ENCODE measurements at regions not wholly inside any gene's neighbourhood (a gene's known extent, or its start where the extent isn't known, plus 50 kb on each side); places are given as distances from the start of the nearest gene placed in this dataset.
A peak's percentile ranks its signal among the peaks of the same experiment; 100 is the strongest.

GRCh38 chrX:11870789-11871188, 112.8 kb downstream of the MSL3 start:
- no peak overlapping the region for H3K4me3 ChIP-seq (replicated peaks in 1 of 3; ENCODE audit: low read depth in 2 of 3, low read length in 3 of 3)
- H3K36me3 ChIP-seq (replicated peaks in 1 of 2; ENCODE audit: control insufficient read depth in 1 of 2, insufficient read depth in 2 of 2, low read length in 2 of 2): no peaks in the 10 kb centered on the region
- H3K4me1 ChIP-seq (ENCODE audit: control insufficient read depth in 1 of 2, insufficient read depth in 2 of 2, low read length in 2 of 2): no peaks in the 10 kb centered on the region
- no peaks in the 10 kb centered on the region for H4K20me1 ChIP-seq (ENCODE audit: insufficient read depth, low read length)
- no peak overlapping the region for H3K9ac ChIP-seq (ENCODE audit: insufficient read depth, low read length, poor library complexity, severe bottlenecking)
- no peak overlapping the region for H2AFZ ChIP-seq (ENCODE audit: insufficient read depth, low read depth, low read length, poor library complexity, severe bottlenecking)
- H3K9me3 ChIP-seq (replicated peaks in 1 of 2; ENCODE audit: control insufficient read depth in 1 of 2, insufficient read depth in 1 of 2, low read length in 2 of 2): no peaks in the 10 kb centered on the region
- intact Hi-C loops (cut with micrococcal nuclease): no loop called here
- no peaks in the 10 kb centered on the region for H3K27me3 ChIP-seq (ENCODE audit: control insufficient read depth in 2 of 2, insufficient read depth in 2 of 2, low read length in 2 of 2)
- H3K4me3 Mint-ChIP-seq: no peak overlapping the region
- no peaks in the 10 kb centered on the region for H3K79me2 ChIP-seq (ENCODE audit: insufficient read depth, low read length)
- H3K9me3 Mint-ChIP-seq: peaks cover 0 to 3% (median 0%) of the 10 kb centered on the region in 7 donors
- DNase-seq: no peak
- H3K27me3 Mint-ChIP-seq (ENCODE audit: low read depth in 3 of 3): peaks cover 0 to 2% (median 0%) of the 10 kb centered on the region in 3 donors
- peak overlapping the region in 1 of 7 donors; percentile 42 for H3K27ac Mint-ChIP-seq
- no peak overlapping the region for H3K4me2 ChIP-seq (replicated peaks; ENCODE audit: extremely low read depth, low read length, poor library complexity, severe bottlenecking)
- H3K36me3 Mint-ChIP-seq: no peaks in the 10 kb centered on the region
- 100% methylated on average over 1 of the region's 2 CpGs for WGBS (ENCODE audit: insufficient coverage)
- H3K27ac ChIP-seq (ENCODE audit: low read depth in 1 of 2, low read length in 2 of 2): no peak overlapping the region
- H3K4me1 Mint-ChIP-seq: no peaks in the 10 kb centered on the region
- TF ChIP-seq CTCF (IDR thresholded peaks at IDR 0.05): no peak

- Mint-ChIP-seq H3K4me1 (no peaks in the 10 kb centered on the region), H3K27ac (no peak overlapping the region), H3K27me3 (ENCODE audit: low read depth in 3 of 3) (peaks cover 0 to 3% (median 1%) of the 10 kb centered on the region in 3 donors), H3K4me3 (no peak overlapping the region), H3K36me3 (no peaks in the 10 kb centered on the region), H3K9me3 (peaks cover 0 to 4% (median 0%) of the 10 kb centered on the region in 7 donors)
- no peaks in the 10 kb centered on the region for H3K4me1 ChIP-seq (ENCODE audit: control insufficient read depth in 1 of 2, insufficient read depth in 2 of 2, low read length in 2 of 2)
- no peak for DNase-seq
- no peaks in the 10 kb centered on the region for H3K79me2 ChIP-seq (ENCODE audit: insufficient read depth, low read length)
- 100% methylated on average over 2 of the region's 4 CpGs for WGBS (ENCODE audit: insufficient coverage)
- H4K20me1 ChIP-seq (ENCODE audit: insufficient read depth, low read length): no peaks in the 10 kb centered on the region
- H3K36me3 ChIP-seq (replicated peaks in 1 of 2; ENCODE audit: control insufficient read depth in 1 of 2, insufficient read depth in 2 of 2, low read length in 2 of 2): no peaks in the 10 kb centered on the region
- no peak overlapping the region for H3K4me2 ChIP-seq (replicated peaks; ENCODE audit: extremely low read depth, low read length, poor library complexity, severe bottlenecking)
- H3K4me3 ChIP-seq (replicated peaks in 1 of 3; ENCODE audit: low read depth in 2 of 3, low read length in 3 of 3): no peak overlapping the region
- no peak for TF ChIP-seq CTCF (IDR thresholded peaks at IDR 0.05)
- no peak overlapping the region for H3K27ac ChIP-seq (ENCODE audit: low read depth in 1 of 2, low read length in 2 of 2)
- no peak overlapping the region for H2AFZ ChIP-seq (ENCODE audit: insufficient read depth, low read depth, low read length, poor library complexity, severe bottlenecking)
- H3K27me3 ChIP-seq (ENCODE audit: control insufficient read depth in 2 of 2, insufficient read depth in 2 of 2, low read length in 2 of 2): no peaks in the 10 kb centered on the region
- no peaks in the 10 kb centered on the region for H3K9me3 ChIP-seq (replicated peaks in 1 of 2; ENCODE audit: control insufficient read depth in 1 of 2, insufficient read depth in 1 of 2, low read length in 2 of 2)
- intact Hi-C loops (cut with micrococcal nuclease): no loop called here
- H3K9ac ChIP-seq (ENCODE audit: insufficient read depth, low read length, poor library complexity, severe bottlenecking): no peak overlapping the region
Measured at GRCh38 chrX:11881485-11882170, 123.6 kb downstream of the MSL3 start.
